ENCODE measurements at regions not wholly inside any gene's neighbourhood (a gene's known extent, or its start where the extent isn't known, plus 50 kb on each side); places are given as distances from the start of the nearest gene placed in this dataset.
"Not testable (repeated sequence)": the region's sequence is repeated elsewhere in the genome, so short reads cannot be mapped to it uniquely, and the experiment has no call there.

DNA sequence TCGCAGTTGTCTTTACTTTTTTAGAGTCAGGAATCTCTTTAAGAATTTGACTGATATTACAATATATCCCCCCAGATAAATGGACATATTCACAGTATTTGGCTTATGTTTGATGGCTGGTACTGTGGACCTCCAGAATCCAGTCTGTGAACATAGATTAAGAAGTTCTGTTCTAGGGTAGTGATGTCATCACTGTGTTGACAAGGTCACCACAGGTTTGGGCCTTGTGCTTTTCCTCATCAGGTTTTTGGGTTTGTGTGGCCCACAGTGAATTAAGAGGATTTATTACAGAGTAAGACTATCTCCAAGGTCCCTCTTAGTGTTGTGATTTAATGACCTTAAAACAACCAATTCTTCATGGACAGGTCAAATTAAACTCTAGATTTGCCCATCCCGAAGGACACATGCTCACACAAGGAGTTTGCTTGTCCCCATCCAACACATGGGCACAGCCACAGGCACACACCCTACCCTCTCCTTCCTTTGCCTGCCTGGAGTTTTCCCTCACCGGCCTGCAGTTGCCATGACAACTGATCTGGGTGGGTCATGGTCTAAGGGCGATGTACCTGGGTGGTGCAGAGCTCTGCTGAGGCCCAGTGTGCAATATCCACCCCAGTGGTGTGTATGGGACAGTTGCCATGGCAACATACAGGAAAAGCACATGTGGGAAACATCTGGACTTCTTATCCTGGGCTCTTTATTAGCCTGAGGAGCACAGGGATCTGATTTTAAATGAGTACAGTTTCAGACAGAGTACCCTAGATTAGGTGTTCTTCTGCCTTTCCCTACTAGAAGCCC lies 98.6 kb downstream of the NAV1 start:
- no peak for DNase-seq (ENCODE audit: low read depth in 2 of 2)

GRCh38 chr1:201639391-201639790 lies 100.5 kb downstream of the NAV1 start:
- DNase-seq (ENCODE audit: low read depth in 2 of 2): no peak

GRCh38 chr1:201639826-201640225 lies 100.9 kb downstream of the NAV1 start:
- no peak for DNase-seq (ENCODE audit: low read depth in 2 of 2)

- DNase-seq (ENCODE audit: low read depth in 2 of 2): no peak
Measured at GRCh38 chr1:201640624-201641023, 101.7 kb downstream of the NAV1 start.

DNA sequence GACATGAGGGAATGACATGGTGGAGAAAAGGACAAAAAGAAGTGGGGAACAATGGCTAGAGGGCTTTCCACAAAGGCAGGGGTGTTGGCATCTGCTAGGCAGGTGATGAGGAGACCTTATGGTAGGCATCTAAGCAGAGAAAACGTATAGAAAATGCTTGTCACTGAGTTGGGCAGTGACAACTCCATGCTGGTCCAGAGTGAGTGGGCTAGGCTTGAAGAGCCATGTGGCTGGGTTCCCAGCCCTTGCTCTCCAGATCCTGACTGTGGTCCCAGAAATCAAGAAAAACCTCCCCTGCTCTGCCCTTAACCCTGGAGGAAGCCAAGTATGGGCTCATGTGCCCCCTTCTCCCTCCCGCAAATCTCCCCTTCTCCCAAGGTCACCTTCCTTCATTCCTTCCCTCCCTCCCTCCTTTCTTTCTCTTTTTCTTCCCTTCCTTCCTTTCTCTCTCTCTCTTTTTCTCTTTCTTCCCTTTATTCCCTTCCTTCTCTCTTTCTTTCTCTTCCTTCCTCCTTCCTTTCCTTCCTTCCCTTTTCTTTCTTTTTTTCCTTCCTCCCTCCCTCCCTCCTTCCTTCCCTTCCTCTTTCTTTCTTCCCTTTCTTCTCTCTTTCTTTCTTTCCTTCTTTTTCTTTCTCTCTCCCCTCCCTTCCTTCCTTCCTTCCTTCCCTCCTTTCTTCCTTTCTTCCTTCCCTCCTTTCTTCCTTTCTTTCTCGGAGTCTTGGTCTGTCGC lies 102.8 kb downstream of the NAV1 start:
- DNase-seq (ENCODE audit: low read depth in 2 of 2): no peak

DNA sequence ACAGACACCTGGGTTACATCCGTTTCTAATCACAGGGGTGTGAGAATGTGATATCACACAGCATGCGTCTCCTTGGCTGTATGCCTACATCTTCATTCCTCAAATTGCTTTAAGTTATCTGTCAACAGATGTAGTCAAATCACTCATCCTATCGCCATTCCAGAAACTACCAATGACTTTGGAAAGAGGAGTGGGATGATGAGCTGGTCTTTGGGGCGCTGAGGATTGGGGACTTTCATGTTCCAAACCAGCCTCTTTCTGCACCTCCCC lies 104.8 kb downstream of the NAV1 start:
- no peak for DNase-seq (ENCODE audit: low read depth in 2 of 2)

- DNase-seq (ENCODE audit: low read depth in 2 of 2): no peak
Measured at GRCh38 chr1:201644197-201644596, 105.3 kb downstream of the NAV1 start.

GRCh38 chr1:201645000-201645399 lies 106.1 kb downstream of the NAV1 start:
- DNase-seq (ENCODE audit: low read depth in 2 of 2): not testable (repeated sequence)

- DNase-seq (ENCODE audit: low read depth in 2 of 2): no peak
Measured at GRCh38 chr1:201645956-201646355, 107.0 kb downstream of the NAV1 start.

- DNase-seq (ENCODE audit: low read depth in 2 of 2): no peak
Measured at GRCh38 chr1:201646411-201647022, 107.6 kb downstream of the NAV1 start.

DNA sequence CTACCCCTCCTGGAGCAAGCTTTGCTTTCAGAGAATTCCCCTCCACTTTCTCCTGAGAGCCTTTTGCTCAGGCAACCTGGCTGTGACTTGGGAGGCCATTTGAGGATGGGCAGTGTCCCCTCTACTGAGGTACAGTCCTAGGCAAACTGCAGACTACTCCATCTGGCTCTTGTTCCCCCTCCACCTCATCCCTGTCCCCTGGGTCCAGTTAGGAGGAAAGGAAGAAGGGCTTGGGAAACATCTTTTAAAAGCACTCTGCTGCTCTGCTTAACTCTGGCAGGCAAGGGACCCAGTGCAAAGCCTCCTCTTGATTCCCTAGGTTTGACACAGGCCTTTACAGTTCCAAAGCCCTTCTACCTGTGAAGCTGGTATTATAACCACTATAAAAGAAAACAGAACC lies 108.2 kb downstream of the NAV1 start:
- no peak for DNase-seq (ENCODE audit: low read depth in 2 of 2)

- DNase-seq (ENCODE audit: low read depth in 2 of 2): no peak
Measured at GRCh38 chr1:201647722-201648065, 108.8 kb downstream of the NAV1 start.

DNA sequence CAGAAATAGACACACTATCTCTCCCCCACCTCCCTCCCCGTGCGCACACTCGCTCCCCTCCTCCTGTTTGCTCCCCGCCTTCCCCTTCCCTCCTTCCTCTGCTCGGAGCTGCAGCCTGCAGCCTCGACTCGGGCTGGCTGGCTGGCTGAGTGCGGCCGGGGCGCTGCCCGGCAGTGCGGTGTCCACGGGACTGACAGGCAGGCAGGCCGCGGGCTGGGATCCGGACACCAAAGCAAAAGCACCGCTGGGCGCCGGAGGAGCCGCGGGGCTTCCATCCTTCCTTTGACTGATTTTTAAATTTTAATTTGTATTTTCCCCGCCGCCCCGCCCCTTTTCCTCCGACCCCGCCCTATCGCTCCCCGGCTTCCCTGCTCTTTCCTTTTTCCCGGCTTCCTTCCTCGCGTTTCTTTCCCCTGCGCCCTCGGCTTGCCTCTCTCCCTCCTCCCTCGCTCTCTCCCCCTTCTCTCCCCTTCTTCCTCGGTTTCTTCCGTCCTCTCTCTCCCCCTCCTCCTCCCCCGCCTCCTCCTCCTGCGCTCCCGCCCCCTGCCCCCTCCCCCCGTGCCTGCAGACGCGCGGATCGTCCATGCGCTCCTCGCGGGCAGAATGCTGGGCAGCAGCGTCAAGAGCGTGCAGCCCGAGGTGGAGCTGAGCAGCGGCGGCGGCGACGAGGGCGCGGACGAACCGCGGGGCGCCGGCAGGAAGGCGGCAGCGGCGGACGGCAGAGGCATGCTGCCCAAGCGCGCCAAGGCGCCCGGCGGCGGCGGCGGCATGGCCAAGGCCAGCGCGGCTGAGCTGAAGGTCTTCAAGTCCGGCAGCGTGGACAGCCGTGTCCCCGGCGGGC lies 109.4 kb downstream of the NAV1 start:
- DNase-seq (ENCODE audit: low read depth in 2 of 2): peak in 1 of 2 experiments; percentile 1

DNA sequence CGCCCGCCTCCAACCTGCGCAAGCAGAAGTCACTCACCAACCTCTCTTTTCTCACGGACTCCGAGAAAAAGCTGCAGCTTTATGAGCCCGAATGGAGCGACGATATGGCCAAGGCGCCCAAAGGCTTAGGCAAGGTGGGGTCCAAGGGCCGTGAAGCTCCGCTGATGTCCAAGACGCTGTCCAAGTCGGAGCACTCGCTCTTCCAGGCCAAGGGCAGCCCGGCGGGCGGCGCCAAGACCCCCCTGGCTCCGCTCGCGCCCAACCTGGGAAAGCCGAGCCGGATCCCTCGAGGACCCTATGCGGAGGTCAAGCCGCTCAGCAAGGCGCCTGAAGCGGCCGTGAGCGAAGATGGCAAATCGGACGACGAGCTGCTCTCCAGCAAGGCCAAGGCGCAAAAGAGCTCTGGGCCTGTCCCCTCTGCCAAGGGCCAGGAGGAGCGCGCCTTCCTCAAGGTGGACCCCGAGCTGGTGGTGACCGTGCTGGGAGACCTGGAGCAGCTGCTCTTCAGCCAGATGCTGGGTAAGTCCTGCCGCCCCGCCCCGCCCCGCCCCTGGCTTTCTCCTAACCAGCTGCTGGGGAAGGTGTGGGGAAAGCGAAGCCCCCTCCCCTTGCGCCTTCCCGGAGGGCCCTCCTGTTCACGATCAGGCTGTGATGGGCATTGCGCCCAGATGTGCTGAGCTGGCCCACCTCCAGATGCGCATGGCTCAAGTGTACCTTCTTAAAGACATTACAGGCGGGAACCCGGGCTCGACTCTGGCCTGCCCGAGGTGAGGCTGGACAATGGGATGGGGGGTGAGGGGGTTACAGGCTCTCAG lies 110.2 kb downstream of the NAV1 start:
- DNase-seq (ENCODE audit: low read depth in 2 of 2): no peak

DNA sequence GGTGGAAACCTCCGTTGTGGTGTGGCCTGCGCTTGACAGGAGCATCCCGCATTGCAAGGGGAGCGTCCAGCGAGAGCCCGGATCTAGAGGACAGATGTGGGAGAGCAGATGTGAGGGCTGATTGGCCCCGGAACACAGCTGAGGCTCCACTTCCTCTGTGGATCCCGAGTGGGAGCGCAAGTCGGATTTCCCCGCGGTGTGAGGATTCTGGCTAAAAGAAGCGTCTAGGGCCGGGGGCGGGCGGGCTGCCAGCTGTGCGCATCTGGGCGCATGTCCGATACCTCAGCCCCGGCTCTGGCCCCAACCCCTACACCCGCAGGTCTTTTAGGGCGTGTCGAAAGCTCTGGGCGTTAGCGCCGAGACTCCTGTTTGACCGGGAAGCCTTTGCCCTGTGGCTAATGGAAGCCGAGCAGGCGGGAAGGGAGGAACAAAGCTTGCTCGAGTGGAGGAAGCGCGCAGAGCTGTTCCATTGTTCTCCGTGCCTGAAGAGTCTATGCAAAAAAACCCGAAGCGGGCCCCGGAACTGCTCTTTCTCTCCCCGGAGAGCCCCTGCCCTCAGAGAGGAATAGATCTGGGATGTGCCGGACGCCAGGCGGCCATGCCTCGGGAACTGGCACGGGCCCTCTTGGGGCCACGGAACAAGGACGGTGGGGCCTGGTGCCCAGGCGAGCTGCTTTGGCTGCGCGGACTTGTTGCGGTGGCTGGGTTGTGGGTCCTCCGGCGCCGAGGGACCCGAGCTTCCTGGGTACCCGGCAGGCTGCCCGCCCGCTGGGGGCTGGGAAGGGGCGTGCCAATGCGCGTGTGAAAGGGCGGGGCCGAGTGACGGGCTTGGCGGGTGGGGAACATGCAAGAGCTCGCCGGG lies 111.1 kb downstream of the NAV1 start:
- no peak for DNase-seq (ENCODE audit: low read depth in 2 of 2)

DNA sequence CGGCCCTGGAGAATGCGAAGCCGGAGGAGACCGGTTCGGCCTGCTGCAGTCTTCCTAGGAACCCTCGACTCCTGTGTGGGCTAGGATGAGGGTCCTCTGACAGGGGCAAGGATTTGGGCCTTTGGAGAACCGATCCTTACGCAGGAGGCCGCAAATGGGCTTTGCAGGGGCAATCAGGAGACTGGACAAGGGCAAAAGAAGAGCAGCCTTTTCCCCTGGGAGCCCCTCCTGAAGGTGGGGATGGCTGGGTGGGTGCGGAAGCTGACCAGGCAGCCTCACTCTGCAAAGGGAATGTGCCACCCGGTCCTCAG lies 111.7 kb downstream of the NAV1 start:
- DNase-seq (ENCODE audit: low read depth in 2 of 2): no peak

DNA sequence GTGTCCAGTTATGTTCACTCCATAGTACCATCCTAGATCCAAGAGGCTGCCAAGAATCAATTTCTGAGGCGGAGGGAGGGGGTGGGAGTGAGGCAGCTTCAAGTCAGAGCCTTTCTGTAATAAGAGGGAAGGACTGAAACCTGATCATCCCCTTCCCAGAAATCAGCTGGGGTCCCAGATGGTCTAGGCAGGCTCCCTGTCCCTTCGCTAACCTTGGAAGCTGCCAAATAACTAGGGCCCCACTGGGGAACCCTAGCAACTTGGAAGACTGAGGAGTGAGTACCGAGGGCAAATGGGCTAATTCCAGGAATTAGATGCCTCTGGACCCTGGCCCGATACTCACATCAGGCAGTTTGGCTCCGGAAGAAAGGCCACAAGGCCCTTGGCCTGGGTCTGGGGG lies 113.3 kb downstream of the NAV1 start:
- no peak for DNase-seq (ENCODE audit: low read depth in 2 of 2)

- DNase-seq (ENCODE audit: low read depth in 2 of 2): no peak
Measured at GRCh38 chr1:201653233-201653632, 114.3 kb downstream of the NAV1 start.

- no peak for DNase-seq (ENCODE audit: low read depth in 2 of 2)
Measured at GRCh38 chr1:201653883-201654282, 115.0 kb downstream of the NAV1 start.

GRCh38 chr1:201655243-201655642 lies 116.3 kb downstream of the NAV1 start:
- DNase-seq (ENCODE audit: low read depth in 2 of 2): no peak

GRCh38 chr1:201655910-201656309 lies 117.0 kb downstream of the NAV1 start:
- DNase-seq (ENCODE audit: low read depth in 2 of 2): no peak
